CD14-positive monocyte (primary cell): ENCODE measurements at regions not wholly inside any gene's neighbourhood (a gene's known extent, or its start where the extent isn't known, plus 50 kb on each side); places are given as distances from the start of the nearest gene placed in this dataset.

Experiments used
- DNase-seq, 3 donors: peaks; one replicate each; pipeline ENCODE4 v3.0.0-alpha.2; 2011 to 2022
- H2AFZ ChIP-seq: 2 replicates; pipeline ENCODE4 v1.6.0; 2012; ENCODE audit warnings: mild to moderate bottlenecking, low read depth, low read length, inconsistent platforms; ENCODE audit not compliant: insufficient read depth, poor library complexity, severe bottlenecking
- H3K27ac ChIP-seq, 2 donors: 1 replicate in 1 of 2; 2 replicates in 1 of 2; pipeline ENCODE4 v1.5.1; 2012 to 2013; ENCODE audit warnings: low read length in 2 of 2, control low read depth in 1 of 2, inconsistent platforms in 1 of 2, low read depth in 1 of 2, mild to moderate bottlenecking in 1 of 2
- H3K27me3 ChIP-seq, 2 donors: one replicate each; pipeline versions ENCODE4 v1.6.0 to v1.6.1; 2011 to 2013; ENCODE audit warnings: low read length in 2 of 2; ENCODE audit not compliant: control insufficient read depth in 2 of 2, insufficient read depth in 2 of 2
- H3K36me3 ChIP-seq, 2 donors: replicated peaks in 1 of 2; 1 replicate in 1 of 2; 2 replicates in 1 of 2; pipeline versions ENCODE4 v1.5.1 to v1.6.1; 2012 to 2013; ENCODE audit warnings: low read length in 2 of 2, control low read depth in 1 of 2, inconsistent platforms in 1 of 2, mild to moderate bottlenecking in 1 of 2; ENCODE audit not compliant: insufficient read depth in 2 of 2, control insufficient read depth in 1 of 2
- H3K4me1 ChIP-seq, 2 donors: 1 replicate in 1 of 2; 2 replicates in 1 of 2; pipeline versions ENCODE4 v1.5.1 to v1.6.1; 2012 to 2013; ENCODE audit warnings: low read length in 2 of 2, control low read depth in 1 of 2, inconsistent platforms in 1 of 2, mild to moderate bottlenecking in 1 of 2, moderate library complexity in 1 of 2; ENCODE audit not compliant: insufficient read depth in 2 of 2, control insufficient read depth in 1 of 2
- H3K4me2 ChIP-seq: replicated peaks from 2 replicates; pipeline ENCODE3; 2012; ENCODE audit warnings: low read length, moderate library complexity, mild to moderate bottlenecking; ENCODE audit not compliant: poor library complexity, severe bottlenecking; ENCODE audit errors: extremely low read depth
- H3K4me3 ChIP-seq, 3 experiments: fragments of 200-600 bp in 1 of 3; sonication (generic) in 1 of 3; replicated peaks in 1 of 3; 1 replicate in 2 of 3; 2 replicates in 1 of 3; pipeline ENCODE4 v1.5.1; 2011 to 2013; ENCODE audit warnings: low read length in 3 of 3, mild to moderate bottlenecking in 3 of 3, control low read depth in 2 of 3, low read depth in 2 of 3, inconsistent platforms in 1 of 3, moderate library complexity in 1 of 3
- H3K79me2 ChIP-seq: 2 replicates; pipeline ENCODE4 v1.6.0; 2012; ENCODE audit warnings: mild to moderate bottlenecking, control low read depth, inconsistent platforms, low read length, moderate library complexity; ENCODE audit not compliant: insufficient read depth
- H3K9ac ChIP-seq: 2 replicates; pipeline ENCODE4 v1.6.0; 2017; ENCODE audit warnings: low read length, mild to moderate bottlenecking; ENCODE audit not compliant: insufficient read depth, poor library complexity, severe bottlenecking
- H3K9me3 ChIP-seq, 2 donors: replicated peaks in 1 of 2; 1 replicate in 1 of 2; 2 replicates in 1 of 2; pipeline versions ENCODE4 v1.5.1 to v1.6.1; 2012 to 2013; ENCODE audit warnings: low read length in 2 of 2, control low read depth in 1 of 2; ENCODE audit not compliant: control insufficient read depth in 1 of 2, insufficient read depth in 1 of 2
- H4K20me1 ChIP-seq: 2 replicates; pipeline ENCODE4 v1.6.0; 2012; ENCODE audit warnings: mild to moderate bottlenecking, low read length, control low read depth, moderate library complexity; ENCODE audit not compliant: insufficient read depth
- H3K27ac Mint-ChIP-seq, 7 donors: one replicate each; pipeline ENCODE4 v1.8.0; 2020; ENCODE audit warnings: mild to moderate bottlenecking in 7 of 7, mixed read lengths in 7 of 7, moderate library complexity in 6 of 7, inconsistent platforms in 2 of 7
- H3K27me3 Mint-ChIP-seq, 3 donors: one replicate each; pipeline ENCODE4 v1.8.0; 2021 to 2022; ENCODE audit warnings: low read depth in 3 of 3, mild to moderate bottlenecking in 3 of 3, mixed read lengths in 3 of 3, moderate library complexity in 3 of 3, inconsistent platforms in 1 of 3
- H3K36me3 Mint-ChIP-seq, 2 donors: one replicate each; pipeline ENCODE4 v1.8.0; 2020; ENCODE audit warnings: mixed read lengths in 2 of 2, inconsistent platforms in 1 of 2, mild to moderate bottlenecking in 1 of 2
- H3K4me1 Mint-ChIP-seq: one replicate; pipeline ENCODE4 v1.8.0; 2020; ENCODE audit warnings: mild to moderate bottlenecking, mixed read lengths
- H3K4me3 Mint-ChIP-seq, 2 donors: one replicate each; pipeline ENCODE4 v1.8.0; 2020; ENCODE audit warnings: mild to moderate bottlenecking in 2 of 2, mixed read lengths in 2 of 2, moderate library complexity in 1 of 2
- H3K9me3 Mint-ChIP-seq, 7 donors: one replicate each; pipeline ENCODE4 v1.8.0; 2020 to 2022; ENCODE audit warnings: mixed read lengths in 7 of 7, mild to moderate bottlenecking in 6 of 7, moderate library complexity in 6 of 7, inconsistent platforms in 2 of 7
- WGBS: methylation state at CpG from one replicate; pipeline ENCODE4 v1.1.5; 2013; ENCODE audit warnings: missing lambda C conversion rate; ENCODE audit not compliant: insufficient coverage; 5-methylcytosine and 5-hydroxymethylcytosine counted together
- intact Hi-C, 2 donors: fragments of 100-400 bp; cut with micrococcal nuclease; formaldehyde crosslinking; loops; one replicate each; pipeline versions ENCODE4 v1.15.0 to v1.15.1; 2023
- TF ChIP-seq, protein P1 (sequence below): fragments of 200-600 bp; IDR thresholded peaks from one replicate; pipeline ENCODE4 v1.8.0; 2022; ENCODE audit warnings: antibody characterized with exemption, mild to moderate bottlenecking

DNA sequence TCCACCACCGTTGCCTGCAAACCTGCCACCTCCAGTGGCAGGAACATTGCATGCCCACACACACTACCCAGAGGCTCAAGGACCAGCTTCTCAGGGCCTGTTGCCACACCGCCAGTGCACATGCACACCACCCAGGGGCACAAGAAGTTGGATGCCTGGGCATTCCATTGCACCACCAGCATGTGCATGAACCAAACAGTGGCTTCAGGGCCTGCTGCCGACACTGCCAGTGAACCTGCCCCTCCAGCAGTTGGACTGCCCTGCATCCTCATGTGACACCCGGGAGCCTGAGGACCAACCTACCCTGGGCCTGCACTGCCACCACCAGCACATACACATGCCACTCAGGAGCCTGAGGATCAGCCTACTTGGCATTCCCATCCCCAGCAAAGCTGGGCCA is 303.7 kb downstream of the KCNJ2 start:
- Histone ChIP-seq H3K4me2 (no peak overlapping the region), H3K4me1 (no peaks in the 10 kb centered on the region), H3K9ac (no peak overlapping the region), H3K36me3 (no peaks in the 10 kb centered on the region), H2AFZ (no peak overlapping the region), H3K79me2 (no peaks in the 10 kb centered on the region), H4K20me1 (no peaks in the 10 kb centered on the region), H3K9me3 (peaks cover 0 to 12% of the 10 kb centered on the region in 2 donors), H3K27me3 (no peaks in the 10 kb centered on the region), H3K4me3 (no peak overlapping the region), H3K27ac (no peak overlapping the region)
- TF ChIP-seq, protein P1, sequence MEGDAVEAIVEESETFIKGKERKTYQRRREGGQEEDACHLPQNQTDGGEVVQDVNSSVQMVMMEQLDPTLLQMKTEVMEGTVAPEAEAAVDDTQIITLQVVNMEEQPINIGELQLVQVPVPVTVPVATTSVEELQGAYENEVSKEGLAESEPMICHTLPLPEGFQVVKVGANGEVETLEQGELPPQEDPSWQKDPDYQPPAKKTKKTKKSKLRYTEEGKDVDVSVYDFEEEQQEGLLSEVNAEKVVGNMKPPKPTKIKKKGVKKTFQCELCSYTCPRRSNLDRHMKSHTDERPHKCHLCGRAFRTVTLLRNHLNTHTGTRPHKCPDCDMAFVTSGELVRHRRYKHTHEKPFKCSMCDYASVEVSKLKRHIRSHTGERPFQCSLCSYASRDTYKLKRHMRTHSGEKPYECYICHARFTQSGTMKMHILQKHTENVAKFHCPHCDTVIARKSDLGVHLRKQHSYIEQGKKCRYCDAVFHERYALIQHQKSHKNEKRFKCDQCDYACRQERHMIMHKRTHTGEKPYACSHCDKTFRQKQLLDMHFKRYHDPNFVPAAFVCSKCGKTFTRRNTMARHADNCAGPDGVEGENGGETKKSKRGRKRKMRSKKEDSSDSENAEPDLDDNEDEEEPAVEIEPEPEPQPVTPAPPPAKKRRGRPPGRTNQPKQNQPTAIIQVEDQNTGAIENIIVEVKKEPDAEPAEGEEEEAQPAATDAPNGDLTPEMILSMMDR, result no peak
- Mint-ChIP-seq H3K4me1 (no peaks in the 10 kb centered on the region), H3K27me3 (no peaks in the 10 kb centered on the region), H3K36me3 (no peaks in the 10 kb centered on the region), H3K27ac (no peak overlapping the region), H3K4me3 (no peak overlapping the region), H3K9me3 (peaks cover 3 to 13% (median 5%) of the 10 kb centered on the region in 7 donors)
- intact Hi-C loops, result no loop called here
- WGBS, result 97% methylated on average over 4 of the region's 4 CpGs
- no peak for DNase-seq

DNA sequence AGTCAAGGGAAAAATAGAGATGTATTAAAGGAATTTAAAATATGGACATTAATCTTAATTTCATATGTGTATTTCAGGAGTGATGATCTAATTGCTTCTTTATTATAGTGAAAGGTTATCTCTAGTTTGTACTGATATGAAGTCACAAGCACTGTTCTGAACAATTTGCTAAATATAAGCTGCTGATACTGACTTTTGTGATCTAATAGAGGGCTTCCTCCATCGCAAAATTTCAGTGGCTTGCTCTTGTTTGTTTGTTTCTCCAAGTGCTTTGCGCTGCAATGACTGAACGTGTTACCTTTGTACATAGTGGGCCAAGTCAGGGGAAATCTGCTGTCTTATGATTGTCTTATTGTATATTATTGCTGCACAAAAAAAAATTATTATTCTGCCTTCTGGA is 307.0 kb downstream of the KCNJ2 start:
- 100% methylated on average over 1 of the region's 3 CpGs for WGBS
- no peak overlapping the region for H3K4me2 ChIP-seq
- Mint-ChIP-seq H3K27me3 (no peaks in the 10 kb centered on the region), H3K36me3 (no peaks in the 10 kb centered on the region), H3K4me1 (no peaks in the 10 kb centered on the region), H3K27ac (no peak overlapping the region), H3K4me3 (no peak overlapping the region), H3K9me3 (peaks cover 3 to 13% (median 5%) of the 10 kb centered on the region in 7 donors)
- no peaks in the 10 kb centered on the region for H3K27me3 ChIP-seq
- no peaks in the 10 kb centered on the region for H3K4me1 ChIP-seq
- no peaks in the 10 kb centered on the region for H4K20me1 ChIP-seq
- no peaks in the 10 kb centered on the region for H3K79me2 ChIP-seq
- peaks cover 0 to 12% of the 10 kb centered on the region in 2 donors for H3K9me3 ChIP-seq
- no peak overlapping the region for H3K9ac ChIP-seq
- intact Hi-C loops, result no loop called here
- DNase-seq, result no peak
- no peak overlapping the region for H3K4me3 ChIP-seq
- no peak overlapping the region for H2AFZ ChIP-seq
- H3K36me3 ChIP-seq, result no peaks in the 10 kb centered on the region
- H3K27ac ChIP-seq, result no peak overlapping the region
- TF ChIP-seq, protein P1, result no peak
